HG02970 (cell line): ENCODE measurements at regions not wholly inside any gene's neighbourhood (a gene's known extent, or its start where the extent isn't known, plus 50 kb on each side); places are given as distances from the start of the nearest gene placed in this dataset.
"Not testable (repeated sequence)": the region's sequence is repeated elsewhere in the genome, so short reads cannot be mapped to it uniquely, and the experiment has no call there.

ENCODE experiments used
- ATAC-seq: cut with Tn5 transposase; IDR thresholded peaks from one replicate; pipeline ENCODE4 v1.9.1; 2021; ENCODE audit warnings: mild to moderate bottlenecking, moderate library complexity, moderate number of reproducible peaks; ENCODE audit not compliant: unreplicated experiment, low FRiP score

DNA sequence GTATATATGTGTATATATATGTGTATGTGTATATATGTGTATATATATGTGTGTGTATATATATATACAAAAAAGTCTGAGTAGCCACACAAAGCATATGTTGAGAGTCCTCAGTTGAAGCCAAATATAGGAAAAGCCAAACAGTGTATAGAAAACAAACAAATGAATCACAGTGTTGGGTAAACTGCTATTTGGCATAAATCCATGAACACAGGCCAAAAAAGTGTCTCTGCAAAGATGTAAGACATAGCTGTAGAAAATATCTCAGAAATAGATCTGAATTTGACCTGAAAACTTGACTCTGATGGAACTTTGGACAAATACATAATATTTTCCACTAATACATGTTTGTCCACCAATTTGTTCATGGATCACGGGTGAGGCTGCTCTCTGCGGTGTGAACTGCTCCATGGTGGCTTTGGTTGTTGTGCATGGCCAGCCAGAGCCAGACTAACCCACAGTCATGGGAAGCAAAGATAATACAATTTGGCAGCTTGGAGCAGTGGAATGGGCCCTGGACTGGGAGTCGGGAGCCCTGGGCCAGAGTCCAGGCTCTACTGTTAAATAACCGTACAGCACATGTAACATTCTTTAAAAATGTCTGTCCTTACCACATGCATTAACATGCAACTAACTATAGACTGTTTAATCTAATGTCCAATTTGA lies 76.9 kb upstream of the EED start:
- ATAC-seq, result no peak

GRCh38 chr11:86166287-86166686 lies 78.3 kb upstream of the EED start:
- not testable (repeated sequence) for ATAC-seq

- ATAC-seq, result no peak
Measured at GRCh38 chr11:86164106-86164505, 80.4 kb upstream of the EED start.

- not testable (repeated sequence) for ATAC-seq
Measured at GRCh38 chr11:86163221-86163876, 81.2 kb upstream of the EED start.

DNA sequence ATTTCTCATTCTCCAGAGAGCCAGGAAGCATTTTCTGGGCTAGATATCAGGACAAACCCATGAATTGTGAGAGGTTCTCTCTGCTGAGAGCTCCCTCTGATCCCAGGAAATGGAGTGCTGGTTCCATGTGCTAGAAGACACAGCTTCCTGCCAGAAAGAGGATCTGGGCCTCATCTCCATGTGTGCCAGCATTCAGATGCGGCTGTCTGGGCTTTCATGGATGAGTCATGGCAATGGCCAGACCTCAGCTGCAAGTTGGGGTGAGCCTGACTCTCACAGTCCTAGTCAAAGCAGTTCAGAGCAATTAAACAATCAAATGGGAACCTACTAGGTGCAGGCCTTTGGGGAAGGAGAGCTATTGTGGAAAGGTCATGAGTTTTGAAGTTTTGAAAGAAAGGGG lies 82.3 kb upstream of the EED start:
- no peak for ATAC-seq

DNA sequence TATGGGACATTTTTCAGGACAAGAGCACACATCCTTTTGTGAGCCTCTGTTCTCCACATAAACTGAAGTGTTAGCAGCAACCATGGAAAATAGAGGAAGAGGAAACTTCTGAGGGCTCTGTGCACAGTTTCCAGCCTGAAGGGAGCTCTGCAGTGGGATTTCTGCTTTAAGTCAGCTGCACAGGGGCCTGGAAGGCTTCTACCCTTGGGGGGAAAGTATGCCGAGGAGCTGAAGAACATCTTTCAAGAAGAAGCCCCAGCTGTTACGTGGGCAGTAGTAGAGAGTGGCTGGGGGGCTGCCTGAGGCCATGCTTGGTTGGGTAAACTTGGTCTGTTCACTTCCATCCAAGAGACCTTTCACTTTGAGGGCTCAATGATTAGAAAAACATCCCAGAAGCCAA lies 82.7 kb upstream of the EED start:
- ATAC-seq, result no peak

- no peak for ATAC-seq
Measured at GRCh38 chr11:86161336-86161735, 83.2 kb upstream of the EED start.

DNA sequence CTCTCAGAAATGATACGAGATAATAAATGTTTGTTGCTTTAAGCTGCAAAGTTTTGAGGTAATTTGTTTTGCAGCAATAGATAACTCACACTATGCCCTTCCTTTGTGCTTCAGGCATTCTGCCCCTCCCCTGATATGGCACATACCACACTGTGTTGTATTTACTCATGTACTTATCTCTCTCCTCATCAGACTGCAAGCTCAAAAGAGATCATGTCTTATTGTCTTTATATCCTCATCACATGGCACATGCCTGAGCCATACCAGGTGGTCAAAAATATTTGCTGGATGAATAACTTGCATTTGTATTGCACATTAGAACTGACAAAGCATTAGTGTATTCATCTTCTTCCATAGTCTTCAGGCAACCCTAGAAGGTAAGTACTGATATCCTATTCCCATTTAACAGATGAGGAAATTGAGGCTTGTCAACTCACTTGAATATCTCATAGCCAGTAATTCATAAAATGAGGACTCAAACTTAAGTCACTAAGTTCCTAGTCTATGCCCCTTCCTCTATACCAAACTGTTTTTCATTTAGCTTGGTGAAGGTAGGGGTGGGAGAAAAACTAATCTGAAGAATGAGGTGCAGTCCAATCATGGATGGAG lies 83.9 kb upstream of the EED start:
- ATAC-seq, result no peak

GRCh38 chr11:86159581-86159891 lies 85.0 kb upstream of the EED start:
- ATAC-seq, result no peak

DNA sequence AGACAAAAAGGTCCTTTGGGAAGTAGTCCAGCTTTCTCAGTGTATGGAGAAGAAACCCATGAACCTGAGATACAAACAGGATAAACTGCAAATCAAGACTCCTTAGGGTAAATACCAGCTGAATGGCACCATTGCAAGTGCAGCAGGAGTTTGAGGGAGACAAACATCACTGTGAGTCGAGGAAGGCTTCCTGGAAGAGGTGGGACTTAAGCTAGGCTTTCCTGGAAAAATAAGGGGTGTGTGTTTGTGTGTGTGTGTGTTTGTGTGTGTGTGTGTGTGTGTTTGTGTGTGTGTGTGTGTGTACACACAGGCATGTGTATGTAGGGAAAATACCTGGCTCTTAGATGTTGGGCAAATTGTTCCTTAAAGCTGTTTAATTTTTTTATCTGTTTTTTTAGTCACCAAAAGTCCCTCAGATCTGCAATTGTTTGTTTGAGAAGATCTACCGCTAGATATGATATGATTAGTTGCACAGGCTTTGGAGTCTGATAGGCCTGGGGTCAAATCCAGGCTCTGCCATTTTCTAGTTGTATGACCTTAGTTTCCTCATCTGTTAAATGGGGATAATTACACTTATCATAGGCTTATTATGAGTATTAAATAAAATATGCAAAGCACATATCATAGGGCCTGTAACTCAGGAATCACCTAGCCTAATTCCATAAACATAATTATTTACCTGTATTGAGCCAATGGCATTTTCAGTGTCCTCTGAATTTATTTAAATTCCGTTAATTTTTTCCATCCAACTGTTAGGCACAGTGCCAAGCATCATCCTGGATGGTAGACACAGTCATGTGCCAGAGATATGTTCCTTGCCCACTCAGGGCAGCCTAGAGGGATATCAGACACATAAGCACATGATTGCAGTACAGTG lies 85.6 kb upstream of the EED start:
- no peak for ATAC-seq

DNA sequence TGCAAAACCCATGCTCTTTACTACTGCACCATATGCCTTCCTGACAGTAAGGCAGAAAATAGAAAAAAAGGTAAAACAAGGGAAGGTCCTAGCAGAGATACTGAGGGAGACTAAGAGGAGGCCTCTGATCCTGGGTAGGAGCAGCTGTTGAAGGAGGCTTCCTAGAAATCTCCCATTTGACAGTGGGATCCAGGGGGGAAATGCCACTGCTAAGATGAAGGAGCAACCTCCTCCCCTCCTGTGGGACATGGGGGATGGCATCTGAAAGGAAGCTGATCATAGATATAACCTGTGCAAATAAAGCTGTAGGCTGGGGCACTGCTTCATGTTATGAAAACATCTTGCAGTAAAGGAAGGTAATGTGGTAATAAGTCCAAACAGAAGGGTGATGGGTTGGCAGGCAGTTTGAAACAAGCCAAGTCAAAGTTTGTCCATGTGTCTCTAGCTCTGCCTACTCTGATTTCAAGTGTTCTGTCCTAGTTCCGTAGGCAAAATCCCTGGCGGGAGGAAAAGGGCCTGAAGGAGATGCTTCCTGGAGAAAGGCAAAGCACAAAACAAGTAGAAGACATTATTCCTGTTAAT lies 86.7 kb upstream of the EED start:
- no peak for ATAC-seq

DNA sequence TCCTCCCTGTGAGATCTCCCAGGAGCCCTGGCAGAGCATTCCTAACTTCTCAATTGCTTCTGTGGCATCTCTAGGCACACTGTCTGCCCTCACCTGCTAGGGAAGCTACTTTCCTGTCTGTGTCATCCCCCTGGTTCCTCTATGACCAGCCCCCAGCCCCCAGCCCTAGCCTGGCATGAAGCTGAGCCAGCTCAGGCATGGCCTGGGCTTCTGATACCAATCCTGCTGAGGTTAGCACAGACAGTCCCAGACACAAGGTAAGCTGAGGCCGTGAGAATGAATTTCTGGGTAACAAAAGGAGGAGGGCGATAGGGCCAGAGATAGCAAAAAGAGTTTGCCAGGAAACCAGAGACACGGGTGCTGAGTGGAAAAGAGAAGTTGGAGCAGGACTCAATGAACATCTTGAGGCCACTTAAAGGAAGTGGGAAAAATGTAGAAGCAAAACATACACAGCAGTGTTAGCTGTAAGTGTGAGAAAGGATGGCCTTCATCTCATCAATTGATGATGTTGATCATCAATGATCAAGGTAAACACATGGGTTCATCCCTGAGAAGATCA lies 87.6 kb upstream of the PICALM start:
- no peak for ATAC-seq

GRCh38 chr11:86155200-86155844 lies 86.4 kb upstream of the PICALM start:
- no peak for ATAC-seq

DNA sequence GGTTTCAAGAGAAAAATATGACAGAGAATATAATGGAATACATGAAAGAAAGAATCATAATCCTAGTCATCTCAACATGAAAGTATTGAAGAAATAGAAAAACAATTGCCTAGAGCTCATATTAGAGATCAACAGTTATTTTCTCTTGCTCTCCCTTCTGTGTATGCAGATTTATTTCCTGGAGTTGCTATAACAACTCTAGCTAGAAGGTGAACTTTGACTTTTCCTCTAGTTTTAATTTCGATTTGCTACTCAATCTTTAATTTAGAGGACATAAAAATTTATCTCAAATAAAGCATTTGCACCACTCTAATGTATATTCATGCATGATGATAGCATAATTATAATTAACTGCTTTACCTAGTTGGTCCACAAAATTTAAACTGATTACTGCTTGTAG lies 84.6 kb upstream of the PICALM start:
- ATAC-seq, result no peak

- no peak for ATAC-seq
Measured at GRCh38 chr11:86152901-86153300, 84.0 kb upstream of the PICALM start.

DNA sequence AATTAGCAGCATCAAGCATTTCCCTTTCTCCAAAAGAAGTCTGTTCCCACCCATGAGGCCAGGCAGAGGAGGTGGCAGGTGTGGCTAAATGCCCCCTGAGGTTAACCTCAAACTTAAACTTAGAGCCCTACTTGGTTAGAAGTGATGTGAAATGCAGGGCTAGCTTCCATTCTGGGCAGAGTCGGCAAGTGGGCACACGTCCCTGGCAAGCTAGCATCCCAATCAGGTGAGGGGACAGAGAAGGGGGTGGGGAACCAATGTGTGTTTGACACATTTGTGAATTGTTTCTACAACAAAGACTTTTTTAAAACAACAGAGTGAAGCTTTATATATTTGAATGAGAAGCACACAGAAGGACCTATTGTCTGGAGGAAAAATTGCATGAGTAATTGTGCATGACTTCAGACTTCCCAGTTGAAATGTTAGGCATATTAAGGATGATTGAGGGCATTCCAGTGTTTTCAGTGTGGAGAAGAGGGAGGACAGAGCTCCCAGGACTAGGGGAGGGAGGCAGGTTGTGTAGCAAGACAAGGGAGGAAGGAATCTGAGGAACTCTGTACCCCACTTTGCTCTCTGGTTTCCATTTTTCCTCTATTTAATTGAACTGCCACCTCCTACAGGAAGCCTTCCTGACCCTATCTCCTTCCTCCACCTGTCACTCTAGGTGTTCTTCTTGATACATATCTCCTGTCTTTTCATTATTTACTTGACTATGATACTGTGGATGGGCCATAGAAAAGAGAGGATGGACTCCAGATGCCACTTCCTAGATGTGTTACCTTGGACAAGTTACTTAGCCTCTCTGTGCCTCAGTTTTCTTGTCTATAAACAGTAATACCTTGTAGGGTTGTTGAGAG lies 83.3 kb upstream of the PICALM start:
- ATAC-seq, result no peak

DNA sequence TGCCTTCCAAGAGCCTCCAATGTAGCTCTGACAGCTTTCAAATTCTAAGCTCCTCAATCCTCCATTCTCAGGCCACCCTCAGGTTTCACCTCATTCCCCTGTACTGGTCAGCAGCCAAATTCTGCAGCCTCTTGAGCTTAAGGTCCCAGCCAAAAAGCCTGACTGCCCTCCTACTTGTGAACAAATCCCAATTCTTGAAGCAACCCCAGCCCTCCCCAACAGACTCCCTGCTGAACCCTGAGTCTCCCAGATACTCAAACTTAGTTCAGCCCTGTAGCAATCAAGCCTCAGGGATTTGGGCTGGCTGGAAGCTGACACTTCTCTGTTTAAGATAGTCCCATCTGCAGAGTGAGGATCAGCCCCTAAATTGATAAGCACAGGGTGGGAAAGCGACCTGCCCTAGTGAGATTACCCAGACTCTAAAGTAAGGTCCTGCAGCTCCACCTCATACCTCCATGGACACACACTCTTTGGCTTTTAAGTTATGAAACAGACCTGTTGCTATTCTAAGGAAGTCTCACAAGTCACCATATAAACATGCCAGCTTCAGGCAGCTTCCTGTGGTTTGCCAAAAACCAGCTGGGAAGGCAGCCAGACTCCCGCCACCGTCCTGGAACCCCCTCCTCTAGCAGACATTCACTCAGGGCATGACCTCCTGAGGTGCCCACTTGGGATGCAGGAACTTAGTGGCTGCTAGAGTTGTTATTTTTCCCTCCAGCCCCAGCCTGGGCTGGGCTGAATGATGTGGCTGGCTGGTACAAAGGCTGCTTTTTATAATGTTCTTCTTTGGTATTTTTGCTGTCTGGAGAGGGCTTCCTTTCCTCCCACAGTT lies 82.5 kb upstream of the PICALM start:
- ATAC-seq, result no peak

GRCh38 chr11:86150847-86151173 lies 81.9 kb upstream of the PICALM start:
- no peak for ATAC-seq
